Middle frontal gyrus (tissue), 1 donor: ENCODE measurements at regions not wholly inside any gene's neighbourhood (a gene's known extent, or its start where the extent isn't known, plus 50 kb on each side); places are given as distances from the start of the nearest gene placed in this dataset.

Source experiments
- DNase-seq: peaks from one replicate; pipeline ENCODE4 v3.0.0-alpha.2; 2015; ENCODE audit warnings: low spot score; ENCODE audit errors: extremely low spot score

DNA sequence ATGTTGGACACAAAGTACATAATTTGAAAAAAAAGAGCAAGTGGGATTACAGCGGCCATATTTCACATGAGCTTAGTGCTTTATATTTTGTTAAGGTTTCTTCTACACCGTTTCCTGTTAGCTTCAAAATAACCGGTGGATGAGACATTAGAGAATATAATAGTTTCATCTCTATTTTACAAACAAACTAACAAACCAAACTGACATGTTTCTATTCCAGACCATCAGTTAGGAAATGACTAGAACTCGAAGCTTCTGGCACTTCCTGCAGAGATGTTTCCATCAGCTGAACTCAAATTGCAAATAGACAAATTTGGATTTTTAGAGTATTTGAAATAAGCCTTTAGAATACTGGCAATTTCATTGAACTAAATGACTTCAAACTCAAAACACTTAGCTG lies 86.5 kb downstream of the MTRR start:
- DNase-seq, result no peak

GRCh38 chr5:7957329-7957728 lies 88.4 kb downstream of the MTRR start:
- DNase-seq, result no peak

- no peak for DNase-seq
Observed at GRCh38 chr5:7960142-7960541, 91.2 kb downstream of the MTRR start.

DNA sequence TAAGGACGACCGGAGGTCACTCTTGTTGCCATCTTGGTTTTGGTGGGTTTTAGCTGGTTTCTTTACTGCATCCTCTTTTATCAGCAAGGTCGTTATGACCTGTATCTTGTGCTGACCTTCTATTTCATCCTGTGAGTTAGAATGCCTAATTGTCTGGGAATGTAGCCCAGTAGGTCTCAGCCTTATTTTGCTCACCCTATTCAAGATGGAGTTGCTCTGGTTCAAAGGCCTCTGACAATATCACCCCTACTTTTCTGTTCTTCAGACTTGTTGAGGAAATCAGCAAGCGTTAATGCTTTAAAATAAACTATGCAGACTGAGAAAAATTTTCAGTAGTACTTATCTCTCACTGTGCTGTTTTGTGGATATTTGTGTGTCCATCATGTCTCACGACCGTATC lies 92.6 kb downstream of the MTRR start:
- DNase-seq, result no peak

GRCh38 chr5:7970816-7971215 lies 101.9 kb downstream of the MTRR start:
- no peak for DNase-seq

- DNase-seq, result no peak
Observed at GRCh38 chr5:7976411-7977190, 107.7 kb downstream of the MTRR start.

DNA sequence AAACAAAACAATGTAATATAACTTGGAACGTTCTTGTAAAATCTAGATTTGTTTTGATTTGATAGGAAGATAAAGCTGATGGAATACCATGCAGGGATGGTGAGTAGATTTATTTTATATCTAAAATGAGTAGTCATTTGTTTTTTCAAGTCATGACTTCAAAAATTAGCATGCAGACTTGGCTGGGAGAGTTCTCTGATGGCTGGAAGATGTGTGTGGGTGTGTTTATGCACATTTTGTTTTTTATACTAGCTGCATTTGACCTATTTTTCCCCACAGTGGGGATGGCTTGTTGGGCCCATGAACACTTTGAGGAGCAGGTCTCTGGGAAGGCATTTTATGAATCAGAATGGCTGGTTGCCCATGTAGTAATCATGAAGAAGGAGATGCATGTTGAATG lies 109.2 kb downstream of the MTRR start:
- no peak for DNase-seq

- no peak for DNase-seq
Observed at GRCh38 chr5:7978991-7979390, 110.0 kb downstream of the MTRR start.

DNA sequence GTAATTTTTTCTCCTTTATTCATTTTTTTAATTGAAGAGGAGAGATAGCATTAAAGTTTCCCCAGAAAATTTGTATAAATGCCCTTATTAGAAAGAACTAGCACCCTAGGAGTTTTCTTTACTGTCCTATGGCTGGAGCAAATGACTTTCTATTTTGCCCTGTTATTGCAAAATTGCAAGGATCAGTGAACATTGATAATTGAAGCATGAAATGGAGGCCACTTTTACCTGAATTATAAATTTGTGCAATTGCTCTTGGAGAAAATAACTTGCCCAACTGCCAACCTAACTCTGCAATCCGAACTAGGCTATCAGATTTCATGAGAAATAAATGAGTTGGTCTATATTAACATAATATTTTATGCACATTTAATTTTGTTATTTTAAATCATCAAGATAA lies 111.9 kb downstream of the MTRR start:
- no peak for DNase-seq

- DNase-seq, result no peak
Observed at GRCh38 chr5:7983433-7983832, 114.5 kb downstream of the MTRR start.

GRCh38 chr5:7991125-7991821 lies 122.3 kb downstream of the MTRR start:
- no peak for DNase-seq

- DNase-seq, result no peak
Observed at GRCh38 chr5:7995688-7996294, 126.8 kb downstream of the MTRR start.

DNA sequence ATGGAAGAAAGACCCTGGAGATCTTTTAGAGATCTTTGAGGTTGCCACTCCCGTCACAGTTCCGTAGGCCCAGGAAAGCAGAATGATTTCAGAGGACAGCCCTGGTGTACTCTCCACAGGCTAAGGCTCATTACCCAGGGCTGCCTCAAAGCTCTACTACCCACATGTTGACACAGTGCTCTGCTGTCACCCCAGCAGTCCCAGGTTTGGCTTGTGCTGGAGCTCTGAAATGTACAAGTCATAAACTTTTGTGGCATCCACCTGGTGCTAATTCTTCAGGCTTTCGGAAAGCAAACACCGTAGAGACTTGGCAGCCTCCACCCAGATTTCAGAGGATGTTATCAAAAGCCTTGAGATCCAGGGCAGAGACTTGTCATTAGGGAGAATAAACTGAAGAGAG lies 136.5 kb downstream of the MTRR start:
- DNase-seq, result no peak

DNA sequence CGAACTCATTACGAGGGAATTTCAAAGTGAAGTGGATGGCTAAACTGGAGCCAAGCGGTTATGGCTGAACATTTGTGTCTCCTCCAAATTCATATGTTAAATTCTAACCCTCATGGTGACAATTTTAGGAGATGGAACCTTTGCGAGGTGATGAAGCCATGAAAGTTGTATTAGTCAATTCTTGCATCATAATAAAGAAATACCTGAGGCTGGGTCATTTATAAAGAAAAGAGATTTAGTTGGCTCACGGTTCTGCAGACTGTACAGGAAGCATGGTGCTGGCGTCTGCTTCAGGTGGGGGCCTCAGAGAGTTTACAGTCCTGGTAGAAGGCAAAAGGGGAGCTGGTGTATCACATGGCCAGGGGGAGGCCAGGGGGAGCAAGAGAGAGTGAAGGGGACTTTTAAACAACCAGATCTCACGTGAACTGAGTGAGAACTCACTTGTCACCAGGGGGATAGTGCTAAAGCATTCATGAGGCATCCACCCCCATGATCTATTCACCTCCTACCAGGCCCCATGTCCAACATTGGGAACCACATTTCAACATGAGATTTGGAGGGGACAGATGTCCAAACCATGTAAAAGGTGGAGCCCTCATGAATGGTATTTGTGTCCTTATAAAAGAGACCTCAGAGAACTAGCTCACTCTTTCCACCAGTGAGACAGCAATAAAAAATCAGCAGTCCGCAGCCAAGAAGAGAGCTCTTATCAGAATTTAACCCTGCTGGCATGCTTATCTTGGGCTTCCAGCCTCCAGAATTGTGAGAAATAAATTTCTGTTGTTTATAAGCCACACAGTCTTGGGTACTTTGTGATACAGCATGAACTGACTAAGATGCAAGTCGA lies 143.4 kb downstream of the MTRR start:
- no peak for DNase-seq

DNA sequence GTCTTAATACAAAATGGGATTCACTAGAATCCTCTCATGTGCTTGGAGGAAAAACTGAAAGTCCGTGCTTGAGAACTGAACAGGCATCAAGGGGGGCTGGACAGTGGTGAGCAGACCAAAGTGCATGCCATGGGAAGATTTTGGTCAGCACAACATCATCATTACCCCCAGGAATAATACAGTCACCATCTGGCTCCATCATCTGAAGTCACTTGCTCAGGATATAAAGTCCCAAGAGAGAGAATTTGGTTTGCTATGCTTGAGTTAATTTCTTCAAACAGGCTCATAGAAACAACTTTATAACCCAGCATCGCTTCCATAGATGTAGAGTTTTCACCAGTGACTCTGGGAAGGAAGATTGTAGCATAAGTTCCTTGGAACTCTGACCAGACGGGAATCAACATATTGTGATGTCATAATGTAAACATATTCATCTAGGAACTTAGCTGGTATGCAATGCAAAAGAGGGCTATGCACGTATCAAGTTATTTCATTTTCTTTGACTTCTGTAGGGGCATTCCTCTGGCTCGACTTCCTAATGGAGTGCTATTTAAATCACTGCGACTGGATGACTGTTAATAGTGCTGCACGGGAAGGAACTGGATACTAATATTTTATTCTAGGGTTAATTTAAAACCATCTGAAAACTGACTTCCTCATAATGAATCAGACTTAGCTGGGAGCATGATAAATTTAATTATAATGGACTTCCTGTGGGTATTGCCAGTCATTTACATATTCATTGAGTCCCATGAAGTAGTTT lies 145.2 kb downstream of the MTRR start:
- DNase-seq, result no peak

DNA sequence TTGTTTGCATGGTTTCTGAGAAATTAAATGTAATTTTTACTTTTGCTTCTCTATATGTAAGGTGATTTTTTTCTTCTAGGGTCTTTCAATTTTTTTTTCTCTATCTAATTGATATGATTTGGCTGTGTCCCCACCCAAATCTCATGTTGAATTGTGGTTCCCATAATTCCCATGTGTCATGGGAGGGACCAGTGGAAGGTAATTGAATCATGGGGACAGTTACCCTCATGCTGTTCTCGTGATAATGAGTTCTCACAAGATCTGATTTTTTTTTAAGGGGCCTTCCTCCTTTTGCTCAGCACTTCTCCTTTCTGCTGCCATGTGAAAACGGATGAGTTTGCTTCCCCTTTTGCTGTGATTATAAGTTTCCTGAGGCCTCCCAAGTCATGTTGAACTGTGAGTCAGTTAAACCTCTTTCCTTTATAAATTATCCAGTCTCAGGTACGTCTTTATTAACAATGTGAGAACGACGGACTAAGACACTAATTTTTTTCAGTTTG lies 150.8 kb downstream of the MTRR start:
- no peak for DNase-seq

GRCh38 chr5:8020861-8021514 lies 152.0 kb downstream of the MTRR start:
- DNase-seq, result no peak

DNA sequence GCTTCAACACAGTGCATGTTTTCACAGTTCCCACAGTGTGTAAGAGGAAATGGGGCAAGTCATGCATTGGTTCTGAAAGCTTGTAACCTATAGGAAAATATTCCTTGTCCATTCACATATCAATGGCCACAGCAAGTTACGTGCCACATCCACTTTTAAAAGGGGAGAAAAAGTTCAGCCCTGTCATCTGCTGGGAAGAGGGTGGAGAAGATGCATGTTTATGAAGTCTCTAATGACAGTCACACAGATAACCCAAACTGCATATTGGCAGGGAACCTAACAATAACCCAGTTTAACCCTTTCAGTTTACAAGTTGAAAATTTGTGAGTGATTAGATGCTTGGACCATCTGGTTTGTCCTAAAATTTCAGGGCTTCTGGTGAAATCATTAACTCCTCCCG lies 159.3 kb downstream of the MTRR start:
- DNase-seq, result no peak

DNA sequence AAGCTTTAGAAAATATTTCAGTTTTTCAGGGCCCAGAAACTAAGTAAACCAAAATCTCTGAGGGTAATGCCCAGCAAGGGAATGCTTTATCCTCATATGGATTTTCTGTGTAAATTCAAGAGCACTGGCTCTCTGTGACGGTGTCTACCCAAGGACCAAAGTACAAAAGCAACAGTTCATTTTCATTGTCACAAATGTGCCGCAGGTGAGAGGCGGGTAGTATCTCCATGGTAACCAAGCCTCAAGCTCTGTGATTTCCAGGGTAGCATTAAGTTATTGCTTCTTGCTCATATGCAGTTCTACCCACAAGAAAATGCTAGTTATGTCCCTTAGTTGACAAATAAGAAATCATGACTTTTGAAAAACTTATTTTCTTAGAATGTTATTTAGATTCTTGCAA lies 164.3 kb downstream of the MTRR start:
- no peak for DNase-seq

DNA sequence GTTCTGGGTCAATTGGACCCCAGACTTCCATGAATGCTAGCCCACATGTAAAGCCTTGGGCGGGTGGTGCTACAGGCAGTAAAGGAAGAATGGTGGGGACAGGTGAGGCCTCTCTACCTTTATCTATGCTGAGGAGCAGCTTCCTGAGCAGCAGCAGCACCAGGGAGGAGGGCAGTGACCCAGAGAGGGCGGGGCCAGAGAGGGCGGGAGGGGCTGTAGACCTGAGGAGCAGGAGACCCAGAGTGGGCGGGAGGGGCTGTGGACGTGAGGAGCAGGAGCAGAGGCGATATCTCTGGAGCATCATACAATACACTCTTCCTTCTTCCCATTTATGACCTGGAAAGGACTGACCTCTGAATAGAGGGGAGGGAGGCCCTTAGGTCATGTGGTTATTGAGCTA lies 165.9 kb downstream of the MTRR start:
- no peak for DNase-seq
